Parathyroid adenoma (tissue), 2 donors: ENCODE measurements at regions not wholly inside any gene's neighbourhood (a gene's known extent, or its start where the extent isn't known, plus 50 kb on each side); places are given as distances from the start of the nearest gene placed in this dataset.

Experiments
- H2AFZ ChIP-seq: fragments of 300-600 bp; sonication (generic); one replicate; pipeline ENCODE4 v1.7.0; 2017; ENCODE audit warnings: antibody characterized with exemption, mild to moderate bottlenecking
- H3K27ac ChIP-seq: fragments of 300-600 bp; sonication (generic); one replicate; pipeline ENCODE4 v1.7.0; 2017
- H3K27me3 ChIP-seq: fragments of 300-600 bp; sonication (generic); one replicate; pipeline ENCODE4 v1.7.0; 2017; ENCODE audit warnings: low read length; ENCODE audit not compliant: control insufficient read depth, insufficient read depth
- H3K36me3 ChIP-seq: fragments of 300-600 bp; sonication (generic); one replicate; pipeline ENCODE4 v1.7.0; 2017; ENCODE audit warnings: low read length; ENCODE audit not compliant: control insufficient read depth, insufficient read depth
- H3K4me1 ChIP-seq: fragments of 300-600 bp; sonication (generic); one replicate; pipeline ENCODE4 v1.7.0; 2017; ENCODE audit warnings: control low read depth
- H3K4me2 ChIP-seq: fragments of 300-600 bp; sonication (generic); one replicate; pipeline ENCODE4 v1.7.0; 2017; ENCODE audit warnings: low read length
- H3K4me3 ChIP-seq: fragments of 300-600 bp; sonication (generic); one replicate; pipeline ENCODE4 v1.7.0; 2017; ENCODE audit warnings: low read depth, low read length
- H3K79me2 ChIP-seq: fragments of 300-600 bp; sonication (generic); one replicate; pipeline ENCODE4 v1.7.0; 2017; ENCODE audit warnings: control low read depth
- H3K9ac ChIP-seq: fragments of 300-600 bp; sonication (generic); one replicate; pipeline ENCODE4 v1.7.0; 2017; ENCODE audit warnings: mild to moderate bottlenecking
- H3K9me3 ChIP-seq: fragments of 300-600 bp; sonication (generic); one replicate; pipeline ENCODE4 v1.7.0; 2017; ENCODE audit warnings: low read length; ENCODE audit not compliant: control insufficient read depth
- TF ChIP-seq, protein P1 (sequence below): fragments of 300-600 bp; sonication (generic); IDR thresholded peaks from one replicate; pipeline ENCODE4 v1.7.0; 2017; ENCODE audit warnings: antibody characterized with exemption, mild to moderate bottlenecking
- donor health status: primary hyperparathyroidism.

DNA sequence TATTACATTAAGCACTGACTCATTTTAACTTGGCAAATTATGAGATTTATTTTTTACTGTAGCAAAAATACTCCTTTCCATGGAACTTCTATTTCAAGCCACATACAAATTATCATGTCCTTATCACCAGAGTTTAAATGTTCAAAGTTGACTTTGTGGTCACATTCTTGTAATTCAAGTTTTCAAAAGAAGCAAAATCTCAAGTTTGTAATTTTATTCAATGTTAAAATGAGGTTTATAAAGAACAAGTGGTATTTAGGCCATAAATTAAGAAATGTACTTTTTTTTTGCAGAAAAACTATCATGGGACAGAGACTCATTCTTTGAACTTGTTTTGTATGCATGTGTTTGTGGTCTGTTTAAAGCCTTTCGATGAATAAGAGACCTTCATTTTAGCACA is 811.5 kb downstream of the TENT5A start:
- no peaks in the 10 kb centered on the region for H3K79me2 ChIP-seq
- TF ChIP-seq, protein P1, sequence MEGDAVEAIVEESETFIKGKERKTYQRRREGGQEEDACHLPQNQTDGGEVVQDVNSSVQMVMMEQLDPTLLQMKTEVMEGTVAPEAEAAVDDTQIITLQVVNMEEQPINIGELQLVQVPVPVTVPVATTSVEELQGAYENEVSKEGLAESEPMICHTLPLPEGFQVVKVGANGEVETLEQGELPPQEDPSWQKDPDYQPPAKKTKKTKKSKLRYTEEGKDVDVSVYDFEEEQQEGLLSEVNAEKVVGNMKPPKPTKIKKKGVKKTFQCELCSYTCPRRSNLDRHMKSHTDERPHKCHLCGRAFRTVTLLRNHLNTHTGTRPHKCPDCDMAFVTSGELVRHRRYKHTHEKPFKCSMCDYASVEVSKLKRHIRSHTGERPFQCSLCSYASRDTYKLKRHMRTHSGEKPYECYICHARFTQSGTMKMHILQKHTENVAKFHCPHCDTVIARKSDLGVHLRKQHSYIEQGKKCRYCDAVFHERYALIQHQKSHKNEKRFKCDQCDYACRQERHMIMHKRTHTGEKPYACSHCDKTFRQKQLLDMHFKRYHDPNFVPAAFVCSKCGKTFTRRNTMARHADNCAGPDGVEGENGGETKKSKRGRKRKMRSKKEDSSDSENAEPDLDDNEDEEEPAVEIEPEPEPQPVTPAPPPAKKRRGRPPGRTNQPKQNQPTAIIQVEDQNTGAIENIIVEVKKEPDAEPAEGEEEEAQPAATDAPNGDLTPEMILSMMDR, result no peak
- no peaks in the 10 kb centered on the region for H3K4me1 ChIP-seq
- H3K4me3 ChIP-seq, result no peak overlapping the region
- no peak overlapping the region for H3K9ac ChIP-seq
- no peak overlapping the region for H2AFZ ChIP-seq
- no peaks in the 10 kb centered on the region for H3K36me3 ChIP-seq
- H3K9me3 ChIP-seq, result no peaks in the 10 kb centered on the region
- no peak overlapping the region for H3K4me2 ChIP-seq
- H3K27me3 ChIP-seq, result no peaks in the 10 kb centered on the region
- H3K27ac ChIP-seq, result no peak overlapping the region

GRCh38 chr6:80940571-80940970 is 811.9 kb downstream of the TENT5A start:
- no peak overlapping the region for H3K27ac ChIP-seq
- H3K79me2 ChIP-seq, result no peaks in the 10 kb centered on the region
- no peak overlapping the region for H3K9ac ChIP-seq
- H3K9me3 ChIP-seq, result no peaks in the 10 kb centered on the region
- no peaks in the 10 kb centered on the region for H3K27me3 ChIP-seq
- H3K4me1 ChIP-seq, result no peaks in the 10 kb centered on the region
- TF ChIP-seq, protein P1, result no peak
- H3K4me3 ChIP-seq, result no peak overlapping the region
- H3K4me2 ChIP-seq, result no peak overlapping the region
- H2AFZ ChIP-seq, result no peak overlapping the region
- no peaks in the 10 kb centered on the region for H3K36me3 ChIP-seq

- TF ChIP-seq, protein P1, result no peak
- no peaks in the 10 kb centered on the region for H3K79me2 ChIP-seq
- no peak overlapping the region for H3K4me3 ChIP-seq
- H3K27me3 ChIP-seq, result no peaks in the 10 kb centered on the region
- H2AFZ ChIP-seq, result no peak overlapping the region
- H3K4me1 ChIP-seq, result no peaks in the 10 kb centered on the region
- no peaks in the 10 kb centered on the region for H3K9me3 ChIP-seq
- no peaks in the 10 kb centered on the region for H3K36me3 ChIP-seq
- no peak overlapping the region for H3K4me2 ChIP-seq
- H3K27ac ChIP-seq, result no peak overlapping the region
- H3K9ac ChIP-seq, result no peak overlapping the region
Observed at GRCh38 chr6:80939898-80940297, 812.6 kb downstream of the TENT5A start.

- Histone ChIP-seq H3K4me3 (no peak overlapping the region), H3K27me3 (no peaks in the 10 kb centered on the region), H3K9ac (no peak overlapping the region), H3K27ac (no peak overlapping the region), H3K4me1 (no peaks in the 10 kb centered on the region), H3K4me2 (no peak overlapping the region), H3K9me3 (no peaks in the 10 kb centered on the region), H3K36me3 (no peaks in the 10 kb centered on the region), H3K79me2 (no peaks in the 10 kb centered on the region), H2AFZ (no peak overlapping the region)
- TF ChIP-seq, protein P1, result no peak
Observed at GRCh38 chr6:80939480-80939879, 813.0 kb downstream of the TENT5A start.

- Histone ChIP-seq H3K79me2 (no peaks in the 10 kb centered on the region), H3K9ac (no peak overlapping the region)
- TF ChIP-seq, protein P1, result no peak
Observed at GRCh38 chr6:80938131-80938530, 814.4 kb downstream of the TENT5A start.

More at GRCh38 chr6:80938131-80938530, 814.4 kb downstream of the TENT5A start:
- Histone ChIP-seq H3K4me1 (no peaks in the 10 kb centered on the region), H3K27ac (no peak overlapping the region), H3K4me2 (no peak overlapping the region), H3K36me3 (no peaks in the 10 kb centered on the region), H3K4me3 (no peak overlapping the region), H2AFZ (no peak overlapping the region), H3K27me3 (no peaks in the 10 kb centered on the region), H3K9me3 (no peaks in the 10 kb centered on the region)
